ENCODE measurements at regions not wholly inside any gene's neighbourhood (a gene's known extent, or its start where the extent isn't known, plus 50 kb on each side); places are given as distances from the start of the nearest gene placed in this dataset.

- Histone ChIP-seq H3K4me1 (ENCODE audit: control insufficient read depth in 1 of 2, insufficient read depth in 2 of 2, low read length in 2 of 2) (no peaks in the 10 kb centered on the region), H3K27ac (ENCODE audit: low read depth, low read length) (no peak overlapping the region), H3K9me3 (ENCODE audit: control insufficient read depth in 1 of 2, insufficient read depth in 1 of 2, low read depth in 1 of 2, low read length in 2 of 2) (no peaks in the 10 kb centered on the region; a peak in 1 of 4 replicates), H3K9ac (ENCODE audit: low read length) (no peak overlapping the region), H3K4me3 (replicated peaks in 1 of 2; ENCODE audit: low read depth in 1 of 2, low read length in 2 of 2) (no peak overlapping the region), H3K79me2 (ENCODE audit: insufficient read depth, low read length) (no peaks in the 10 kb centered on the region), H3K4me2 (ENCODE audit: low read length) (no peak overlapping the region), H3K9me2 (ENCODE audit: insufficient read depth) (no peaks in the 10 kb centered on the region), H3K36me3 (ENCODE audit: control insufficient read depth in 1 of 2, insufficient read depth in 2 of 2, low read length in 2 of 2) (no peaks in the 10 kb centered on the region), H4K20me1 (ENCODE audit: insufficient read depth) (no peaks in the 10 kb centered on the region), H2AFZ (ENCODE audit: low read depth, low read length, poor library complexity, severe bottlenecking) (no peak overlapping the region), H3K27me3 (ENCODE audit: insufficient read depth, low read length) (no peaks in the 10 kb centered on the region)
- no peak for DNase-seq (ENCODE audit: low read depth, low spot score)
- BruUV-seq (replicated peaks): no TSS peak
- no peak for TF ChIP-seq CEBPB (IDR thresholded peaks at IDR 0.05; ENCODE audit: low read depth)
- TF ChIP-seq MAX (IDR thresholded peaks at IDR 0.05): no peak
- POLR2A ChIA-PET: no interaction called here
- intact Hi-C loops (cut with micrococcal nuclease): no loop called here
- CTCF ChIA-PET: no interaction called here
- ATAC-seq: no peak
- RAD21 ChIA-PET (ENCODE audit: low non-redundant PET in 1 of 2, low total read pairs in 2 of 2, uncharacterized antibody in 2 of 2, unreplicated experiment in 2 of 2): no interaction called here
Observed at GRCh38 chr9:18330401-18331309, 143.3 kb upstream of the ADAMTSL1 start.

- Histone ChIP-seq H3K9me3 (ENCODE audit: control insufficient read depth in 1 of 2, insufficient read depth in 1 of 2, low read depth in 1 of 2, low read length in 2 of 2) (no peaks in the 10 kb centered on the region), H3K27ac (ENCODE audit: low read depth, low read length) (no peak overlapping the region), H3K4me1 (ENCODE audit: control insufficient read depth in 1 of 2, insufficient read depth in 2 of 2, low read length in 2 of 2) (no peaks in the 10 kb centered on the region), H3K9ac (ENCODE audit: low read length) (no peak overlapping the region), H4K20me1 (ENCODE audit: insufficient read depth) (no peaks in the 10 kb centered on the region), H3K36me3 (ENCODE audit: control insufficient read depth in 1 of 2, insufficient read depth in 2 of 2, low read length in 2 of 2) (no peaks in the 10 kb centered on the region), H3K4me3 (replicated peaks in 1 of 2; ENCODE audit: low read depth in 1 of 2, low read length in 2 of 2) (no peak overlapping the region), H2AFZ (ENCODE audit: low read depth, low read length, poor library complexity, severe bottlenecking) (no peak overlapping the region), H3K79me2 (ENCODE audit: insufficient read depth, low read length) (no peaks in the 10 kb centered on the region), H3K4me2 (ENCODE audit: low read length) (no peak overlapping the region), H3K27me3 (ENCODE audit: insufficient read depth, low read length) (no peaks in the 10 kb centered on the region), H3K9me2 (ENCODE audit: insufficient read depth) (no peaks in the 10 kb centered on the region)
- no TSS peak for BruUV-seq (replicated peaks)
- intact Hi-C loops (cut with micrococcal nuclease): no loop called here
- no peak for TF ChIP-seq JUND (IDR thresholded peaks at IDR 0.05)
- ATAC-seq (no peak), DNase-seq (ENCODE audit: low read depth, low spot score) (no peak)
- RAD21 ChIA-PET (ENCODE audit: low non-redundant PET in 1 of 2, low total read pairs in 2 of 2, uncharacterized antibody in 2 of 2, unreplicated experiment in 2 of 2): no interaction called here
- CTCF ChIA-PET: no interaction called here
- POLR2A ChIA-PET: no interaction called here
Observed at GRCh38 chr9:18331310-18331684, 142.7 kb upstream of the ADAMTSL1 start.
